Cardiac muscle cell (in vitro differentiated cells and primary cell): ENCODE measurements at regions not wholly inside any gene's neighbourhood (a gene's known extent, or its start where the extent isn't known, plus 50 kb on each side); places are given as distances from the start of the nearest gene placed in this dataset.
"Not testable (repeated sequence)": the region's sequence is repeated elsewhere in the genome, so short reads cannot be mapped to it uniquely, and the experiment has no call there.

ENCODE experiments used
- DNase-seq, 2 donors: peaks; one replicate each; pipeline versions ENCODE4 v3.0.0 to v3.0.0-alpha.2; 2010 to 2017; ENCODE audit warnings: low read depth in 1 of 2, low spot score in 1 of 2
- H3K27ac ChIP-seq: fragments of 200-600 bp; sonication (generic); 2 replicates; pipeline ENCODE4 v1.5.1; 2016
- H3K27me3 ChIP-seq: fragments of 200-600 bp; sonication (generic); 2 replicates; pipeline ENCODE4 v1.6.0; 2016; ENCODE audit warnings: control low read depth
- H3K36me3 ChIP-seq: fragments of 200-600 bp; sonication (generic); 2 replicates; pipeline ENCODE4 v1.5.1; 2016; ENCODE audit warnings: control low read depth
- H3K4me1 ChIP-seq: fragments of 200-600 bp; sonication (generic); 2 replicates; pipeline ENCODE4 v1.8.1; 2017; ENCODE audit warnings: low read depth, mild to moderate bottlenecking, mixed run types
- H3K4me3 ChIP-seq: fragments of 200-600 bp; sonication (generic); 2 replicates; pipeline ENCODE4 v1.5.1; 2016; ENCODE audit warnings: mild to moderate bottlenecking
- H3K9me3 ChIP-seq: fragments of 200-600 bp; sonication (generic); 2 replicates; pipeline ENCODE4 v1.5.1; 2017; ENCODE audit warnings: low read depth, mild to moderate bottlenecking, control low read depth
- TF ChIP-seq, protein P1 (sequence below): IDR thresholded peaks from 2 replicates; pipeline ENCODE4 v1.5.1; 2012; ENCODE audit warnings: low read depth, mild to moderate bottlenecking, low read length

DNA sequence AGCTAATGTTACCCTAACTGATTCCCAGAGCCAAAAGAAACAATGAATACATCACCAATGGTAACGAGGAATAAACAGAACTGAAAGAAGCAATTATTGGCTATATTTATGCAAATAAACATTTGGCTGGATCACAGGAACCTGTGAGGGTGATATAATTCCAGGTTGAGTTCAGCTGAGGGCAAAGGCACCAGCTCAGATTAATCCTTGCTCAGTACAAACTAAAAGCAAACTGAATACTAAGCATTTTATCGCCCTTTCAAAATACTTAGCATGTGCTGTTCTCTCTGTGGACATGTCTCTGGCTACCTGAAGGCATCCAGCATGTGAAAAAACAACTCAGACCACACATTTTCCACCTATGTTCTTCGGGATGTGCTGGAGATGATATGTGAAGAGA lies 791.7 kb downstream of the METTL4 start:
- TF ChIP-seq, protein P1, sequence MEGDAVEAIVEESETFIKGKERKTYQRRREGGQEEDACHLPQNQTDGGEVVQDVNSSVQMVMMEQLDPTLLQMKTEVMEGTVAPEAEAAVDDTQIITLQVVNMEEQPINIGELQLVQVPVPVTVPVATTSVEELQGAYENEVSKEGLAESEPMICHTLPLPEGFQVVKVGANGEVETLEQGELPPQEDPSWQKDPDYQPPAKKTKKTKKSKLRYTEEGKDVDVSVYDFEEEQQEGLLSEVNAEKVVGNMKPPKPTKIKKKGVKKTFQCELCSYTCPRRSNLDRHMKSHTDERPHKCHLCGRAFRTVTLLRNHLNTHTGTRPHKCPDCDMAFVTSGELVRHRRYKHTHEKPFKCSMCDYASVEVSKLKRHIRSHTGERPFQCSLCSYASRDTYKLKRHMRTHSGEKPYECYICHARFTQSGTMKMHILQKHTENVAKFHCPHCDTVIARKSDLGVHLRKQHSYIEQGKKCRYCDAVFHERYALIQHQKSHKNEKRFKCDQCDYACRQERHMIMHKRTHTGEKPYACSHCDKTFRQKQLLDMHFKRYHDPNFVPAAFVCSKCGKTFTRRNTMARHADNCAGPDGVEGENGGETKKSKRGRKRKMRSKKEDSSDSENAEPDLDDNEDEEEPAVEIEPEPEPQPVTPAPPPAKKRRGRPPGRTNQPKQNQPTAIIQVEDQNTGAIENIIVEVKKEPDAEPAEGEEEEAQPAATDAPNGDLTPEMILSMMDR, result no peak
- H3K27me3 ChIP-seq, result no peaks in the 10 kb centered on the region
- no peak for DNase-seq
- no peaks in the 10 kb centered on the region for H3K36me3 ChIP-seq
- H3K9me3 ChIP-seq, result no peaks in the 10 kb centered on the region
- no peak overlapping the region for H3K4me3 ChIP-seq
- H3K27ac ChIP-seq, result no peak overlapping the region
- no peaks in the 10 kb centered on the region for H3K4me1 ChIP-seq

DNA sequence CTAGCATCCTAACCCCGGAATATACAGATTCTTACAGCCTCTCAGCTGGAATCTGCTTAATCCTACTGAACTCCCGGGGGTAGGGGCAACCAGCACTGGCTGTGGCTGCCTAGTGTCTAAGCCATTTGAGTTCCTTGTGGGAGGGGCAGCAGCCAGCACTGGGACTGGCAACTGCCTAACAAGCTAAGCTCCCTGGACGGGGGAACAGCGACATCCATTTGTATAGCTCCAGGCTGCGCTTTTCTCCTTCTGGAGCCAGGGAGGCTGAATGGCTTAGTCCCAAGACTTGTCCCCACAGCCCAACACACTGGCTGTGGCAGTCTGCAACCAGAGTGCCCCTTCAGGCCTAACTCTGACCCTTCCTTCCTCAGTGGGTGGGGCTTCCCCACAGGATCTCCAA lies 787.2 kb downstream of the METTL4 start:
- no peak overlapping the region for H3K27ac ChIP-seq
- no peaks in the 10 kb centered on the region for H3K9me3 ChIP-seq
- H3K4me1 ChIP-seq, result no peaks in the 10 kb centered on the region
- DNase-seq, result no peak
- no peaks in the 10 kb centered on the region for H3K36me3 ChIP-seq
- no peak overlapping the region for H3K4me3 ChIP-seq
- TF ChIP-seq, protein P1, result no peak
- no peaks in the 10 kb centered on the region for H3K27me3 ChIP-seq

DNA sequence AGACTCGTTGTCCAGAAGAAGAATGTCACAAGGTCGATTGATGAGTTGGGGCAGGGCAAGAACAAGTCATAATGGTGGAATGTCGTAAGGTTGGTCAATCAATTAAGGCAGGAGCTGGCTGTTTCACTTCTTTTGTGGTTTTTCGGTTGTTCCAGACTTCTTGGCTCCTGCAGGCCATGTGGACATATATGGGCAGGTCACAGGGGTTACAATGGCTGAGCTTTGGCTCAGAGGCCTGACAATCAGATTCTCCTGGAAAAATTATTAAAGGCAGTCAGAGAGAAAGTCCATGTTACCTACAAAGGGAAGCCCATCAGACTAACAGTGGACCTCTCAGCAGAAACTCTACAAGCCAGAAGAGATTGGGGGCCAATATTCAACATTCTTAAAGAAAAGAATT lies 785.3 kb downstream of the METTL4 start:
- H3K27ac ChIP-seq, H3K27me3 ChIP-seq, DNase-seq, H3K9me3 ChIP-seq, H3K4me1 ChIP-seq, H3K4me3 ChIP-seq, H3K36me3 ChIP-seq: not testable (repeated sequence)

DNA sequence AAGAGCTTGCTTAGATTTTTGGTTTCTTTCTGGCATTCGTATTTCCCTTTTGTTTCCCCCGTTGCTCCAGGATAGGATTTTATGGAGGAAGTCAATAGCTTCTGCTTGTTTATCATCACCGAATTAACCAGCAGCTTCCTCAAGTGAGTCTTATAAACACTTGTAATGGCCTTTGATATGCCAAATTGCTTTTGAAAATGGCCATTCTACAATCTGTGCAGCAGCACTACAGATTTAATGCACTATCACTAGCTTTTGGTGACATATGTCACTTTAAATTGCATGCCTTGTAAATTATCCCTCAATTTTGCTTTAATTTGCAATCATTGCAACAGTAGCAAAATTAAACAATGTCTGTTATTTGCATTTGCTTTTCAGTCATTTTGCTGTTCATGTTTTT lies 774.7 kb downstream of the METTL4 start:
- no peaks in the 10 kb centered on the region for H3K36me3 ChIP-seq
- H3K9me3 ChIP-seq, result no peaks in the 10 kb centered on the region
- no peak overlapping the region for H3K27ac ChIP-seq
- no peaks in the 10 kb centered on the region for H3K4me1 ChIP-seq
- H3K4me3 ChIP-seq, result no peak overlapping the region
- DNase-seq, result no peak
- TF ChIP-seq, protein P1, result no peak
- no peaks in the 10 kb centered on the region for H3K27me3 ChIP-seq

DNA sequence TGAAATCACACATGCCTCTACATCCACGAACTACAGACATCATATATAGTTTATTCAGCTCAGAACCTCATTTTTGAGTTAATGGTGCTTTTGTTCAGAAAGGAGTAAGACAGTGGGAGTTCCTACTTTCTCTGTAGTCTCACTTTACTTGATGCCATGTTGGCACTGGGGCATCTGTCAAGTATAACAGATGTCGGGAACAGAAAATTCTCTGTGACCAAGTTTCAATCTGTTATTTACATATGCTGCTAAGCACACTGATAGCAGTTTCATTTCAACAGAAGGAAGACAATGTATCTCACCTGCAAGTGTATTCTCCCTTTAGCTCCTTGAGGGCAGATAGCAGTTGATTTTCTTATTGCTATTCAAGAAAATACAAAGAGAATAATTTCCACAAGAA lies 774.1 kb downstream of the METTL4 start:
- DNase-seq, result no peak
- Histone ChIP-seq H3K27me3 (no peaks in the 10 kb centered on the region), H3K9me3 (no peaks in the 10 kb centered on the region), H3K4me3 (no peak overlapping the region), H3K36me3 (no peaks in the 10 kb centered on the region), H3K27ac (no peak overlapping the region), H3K4me1 (no peaks in the 10 kb centered on the region)
- TF ChIP-seq, protein P1, result no peak

DNA sequence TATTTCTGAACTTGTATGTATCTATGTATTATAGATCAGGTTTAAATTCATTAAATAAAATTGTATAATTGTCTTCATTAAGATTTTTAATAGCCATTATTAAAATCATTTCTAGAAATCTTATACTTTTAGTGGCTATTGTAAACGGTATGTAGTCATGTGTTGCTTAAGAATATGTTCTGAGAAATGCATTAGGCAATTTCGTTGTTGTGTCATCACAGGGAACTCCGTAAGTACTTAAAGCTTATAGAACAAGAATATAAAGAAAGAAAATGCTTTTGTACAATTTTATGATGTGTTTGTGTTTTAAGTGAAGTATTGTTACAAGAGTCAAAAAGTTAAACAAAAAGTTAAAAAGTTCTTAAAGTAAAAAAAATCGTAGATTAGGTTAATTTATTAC lies 765.8 kb downstream of the METTL4 start:
- no peaks in the 10 kb centered on the region for H3K36me3 ChIP-seq
- no peaks in the 10 kb centered on the region for H3K4me1 ChIP-seq
- no peak for DNase-seq
- TF ChIP-seq, protein P1, result no peak
- H3K4me3 ChIP-seq, result no peak overlapping the region
- H3K9me3 ChIP-seq, result no peaks in the 10 kb centered on the region
- H3K27me3 ChIP-seq, result no peaks in the 10 kb centered on the region
- H3K27ac ChIP-seq, result no peak overlapping the region
